GM21390 (cell line): ENCODE measurements at regions not wholly inside any gene's neighbourhood (a gene's known extent, or its start where the extent isn't known, plus 50 kb on each side); places are given as distances from the start of the nearest gene placed in this dataset.
A peak's percentile ranks its signal among the peaks of the same experiment; 100 is the strongest.
"Not testable (repeated sequence)": the region's sequence is repeated elsewhere in the genome, so short reads cannot be mapped to it uniquely, and the experiment has no call there.

Source experiments
- ATAC-seq: cut with Tn5 transposase; IDR thresholded peaks from one replicate; pipeline ENCODE4 v1.9.1; 2021; ENCODE audit not compliant: unreplicated experiment

DNA sequence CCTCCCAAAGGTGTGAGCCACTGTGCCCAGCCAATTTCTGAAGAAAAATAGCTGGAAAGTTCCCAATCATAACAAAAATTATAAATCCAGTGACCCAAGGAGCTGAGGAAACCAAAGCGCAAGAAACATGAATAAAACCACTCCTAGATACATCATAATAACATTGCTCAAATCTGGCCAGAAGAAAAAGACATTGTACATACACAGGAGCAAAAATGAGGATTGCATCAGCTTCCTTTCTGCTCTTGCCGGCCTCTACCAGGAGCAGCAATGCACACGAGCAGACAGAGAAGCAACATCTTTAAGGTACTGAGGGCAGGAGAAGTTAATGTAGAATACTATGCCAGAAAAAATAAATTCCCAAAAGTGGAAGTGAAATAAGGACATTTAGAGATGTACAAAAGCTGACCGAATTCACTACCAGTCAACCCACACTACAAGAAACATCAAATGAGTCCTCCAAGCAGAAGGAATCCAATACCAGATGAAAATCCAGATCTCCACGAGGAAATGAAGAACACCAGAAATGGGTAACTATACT lies 127.0 kb upstream of the NBPF11 start:
- not testable (repeated sequence) for ATAC-seq

DNA sequence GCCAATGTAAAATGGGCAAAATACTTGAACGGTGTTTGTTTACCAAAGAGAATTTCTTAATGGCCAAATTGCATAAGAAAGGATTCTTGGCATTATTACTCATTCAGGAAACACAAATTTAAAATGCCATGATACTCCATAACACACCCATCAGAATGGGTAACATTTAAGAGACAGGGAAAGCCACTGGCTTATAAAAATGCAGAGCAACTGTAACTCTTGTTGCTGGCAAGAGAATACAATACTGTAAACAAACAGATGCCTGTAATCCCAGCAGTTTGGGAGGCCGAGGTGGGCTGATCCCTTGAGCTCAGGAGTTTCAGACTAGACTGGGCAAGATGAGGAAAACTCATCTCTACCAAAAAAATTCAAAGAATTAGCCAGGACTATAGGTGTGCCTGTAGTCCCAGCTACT lies 125.8 kb upstream of the NBPF11 start:
- not testable (repeated sequence) for ATAC-seq

DNA sequence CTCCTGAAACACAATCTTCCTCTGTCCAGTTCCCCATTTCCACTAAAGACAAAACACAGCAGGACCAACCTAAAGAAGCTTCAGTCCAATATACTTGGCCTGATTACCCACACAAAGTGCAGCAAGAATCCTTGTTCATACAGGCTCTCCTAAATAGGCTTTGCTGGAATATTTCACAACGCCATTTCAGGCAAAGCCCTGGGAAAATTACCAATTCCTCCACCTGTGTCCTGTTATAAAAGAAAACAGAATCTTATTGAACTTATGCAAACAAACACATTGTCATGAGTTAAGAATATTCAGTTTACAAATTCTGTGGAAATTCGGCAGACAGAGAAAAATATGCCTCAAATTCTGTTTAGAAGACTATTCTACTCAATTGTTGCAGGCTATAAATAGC lies 115.0 kb upstream of the NBPF11 start:
- not testable (repeated sequence) for ATAC-seq

DNA sequence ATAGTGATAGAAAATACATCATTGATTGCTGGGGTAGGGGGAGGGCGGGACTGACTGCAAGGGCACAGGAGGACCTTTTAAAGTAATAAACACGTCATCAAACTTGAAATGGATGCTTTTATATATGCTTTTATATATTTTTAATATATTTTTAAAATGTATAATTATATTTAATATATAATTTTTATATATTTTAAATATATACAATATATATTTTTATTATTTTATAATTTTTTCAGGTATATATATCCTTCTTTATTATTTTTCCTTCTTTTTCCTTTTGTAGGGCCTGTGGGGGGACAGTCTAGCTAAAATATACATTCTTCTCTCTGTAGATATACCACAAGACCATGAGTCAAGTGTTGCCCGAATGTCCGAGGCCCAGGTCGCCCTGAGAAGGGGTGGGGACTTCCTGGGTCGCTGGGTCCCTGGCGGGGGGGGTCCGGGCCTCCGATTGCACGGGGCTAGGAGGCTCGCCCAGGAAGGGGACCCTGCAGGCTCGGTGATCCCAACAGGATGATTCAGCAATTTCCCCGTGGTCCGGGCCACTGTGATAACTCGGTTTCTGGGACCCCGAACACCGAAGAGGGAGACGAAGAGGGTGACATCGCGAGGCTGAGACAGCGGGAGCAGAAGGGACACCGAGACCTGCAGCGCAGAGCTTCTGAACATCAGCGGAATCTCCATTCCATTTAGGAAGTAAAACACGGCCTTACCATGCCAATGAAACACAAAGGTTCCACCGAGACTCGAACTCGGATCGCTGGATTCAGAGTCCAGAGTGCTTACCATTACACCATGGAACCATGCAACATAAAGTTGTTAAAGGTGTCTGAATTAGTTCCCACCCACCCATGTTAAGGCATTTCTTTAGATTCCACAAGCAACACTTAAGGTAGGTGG lies 112.5 kb upstream of the NBPF11 start:
- no peak for ATAC-seq

DNA sequence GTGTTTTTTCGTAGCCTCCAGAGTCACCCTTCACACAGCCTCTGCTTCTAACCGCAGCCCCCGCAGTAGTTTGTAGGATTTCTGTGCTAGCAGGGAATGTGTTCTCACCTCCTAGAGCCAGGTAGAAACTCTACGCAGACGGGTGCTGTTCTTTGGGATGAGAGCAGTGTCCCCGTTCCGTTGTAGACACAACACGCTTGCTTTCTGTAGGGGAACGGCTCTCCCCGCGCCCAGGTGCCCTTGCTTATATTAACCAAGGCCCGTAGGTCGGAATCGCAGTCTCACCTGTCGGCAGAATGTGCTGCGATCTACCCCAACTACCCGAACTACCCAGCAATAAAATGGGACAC lies 111.8 kb upstream of the NBPF11 start:
- no peak for ATAC-seq

DNA sequence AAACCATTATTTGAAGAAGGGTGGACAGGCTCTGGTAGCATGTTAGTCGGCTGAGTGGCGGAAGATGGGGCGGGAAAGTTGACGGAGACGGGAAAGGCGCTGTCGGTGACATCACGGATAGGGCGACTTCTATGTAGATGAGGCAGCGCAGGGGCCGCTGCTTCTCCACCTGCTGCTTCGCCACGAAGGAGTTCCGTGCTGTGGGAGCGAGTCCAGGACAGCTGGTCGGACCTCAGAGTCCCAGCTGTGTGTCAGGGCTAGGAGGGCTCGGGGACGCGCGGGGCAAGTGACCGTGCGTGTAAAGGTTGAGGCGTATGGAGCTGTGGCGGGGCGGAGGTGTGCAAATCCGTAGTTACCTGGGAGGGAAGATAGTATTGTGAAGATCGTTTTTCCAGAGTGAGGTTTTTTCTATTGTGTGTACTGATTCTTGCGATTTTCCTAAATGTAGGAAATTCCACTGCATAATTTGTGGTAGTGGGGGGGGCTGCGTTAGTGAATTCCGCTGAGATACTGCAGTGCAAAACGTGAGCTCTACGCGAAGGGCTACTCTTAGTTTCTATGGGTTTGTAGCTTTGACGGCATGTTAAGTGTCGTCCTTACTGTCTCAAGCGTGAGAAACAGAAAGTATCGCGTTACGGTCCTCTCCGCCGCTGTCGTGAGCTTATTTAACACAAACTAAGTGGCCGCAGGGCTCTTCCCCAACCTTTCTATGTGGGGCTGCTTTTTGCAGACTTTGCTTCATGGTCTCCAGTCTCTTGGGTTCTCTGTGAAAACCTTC lies 111.2 kb upstream of the NBPF11 start:
- ATAC-seq = peak; percentile 82

DNA sequence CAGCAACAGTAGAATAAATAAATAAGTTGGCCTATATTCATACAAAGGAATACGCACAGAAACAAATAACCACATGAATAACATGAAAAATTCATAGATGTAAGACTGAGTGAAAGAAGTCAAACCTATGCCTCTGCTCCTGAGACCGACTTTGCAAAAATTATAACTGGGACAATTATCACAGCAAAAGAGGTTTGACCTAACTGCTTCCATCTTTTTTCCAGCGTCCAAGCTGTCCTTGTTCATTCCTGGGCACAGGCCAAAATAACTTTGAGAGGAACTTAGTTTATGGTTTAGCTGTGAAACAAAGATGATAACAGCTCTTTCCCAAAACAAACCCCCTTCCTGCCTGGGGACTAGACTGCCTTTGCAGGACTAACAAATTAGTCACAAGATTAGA lies 109.6 kb upstream of the NBPF11 start:
- not testable (repeated sequence) for ATAC-seq

DNA sequence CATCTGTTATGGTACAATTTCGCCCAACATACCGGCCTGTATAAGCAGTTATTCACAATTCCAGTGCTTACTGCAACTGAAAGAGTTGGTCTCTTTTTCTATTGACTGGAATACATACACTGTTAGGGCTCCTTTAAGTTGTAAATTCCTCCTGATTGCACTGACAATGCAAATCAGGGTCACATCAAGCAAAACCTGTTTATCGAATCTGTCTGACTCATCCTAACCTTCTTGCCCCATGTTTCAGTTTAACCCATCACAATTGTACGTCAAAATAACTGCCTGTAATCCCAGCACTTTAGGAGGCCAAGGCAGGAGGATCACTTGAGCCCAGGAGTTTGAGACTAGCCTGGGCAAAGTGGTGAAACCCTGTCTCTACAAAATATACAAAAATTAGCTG lies 105.8 kb upstream of the NBPF11 start:
- not testable (repeated sequence) for ATAC-seq

DNA sequence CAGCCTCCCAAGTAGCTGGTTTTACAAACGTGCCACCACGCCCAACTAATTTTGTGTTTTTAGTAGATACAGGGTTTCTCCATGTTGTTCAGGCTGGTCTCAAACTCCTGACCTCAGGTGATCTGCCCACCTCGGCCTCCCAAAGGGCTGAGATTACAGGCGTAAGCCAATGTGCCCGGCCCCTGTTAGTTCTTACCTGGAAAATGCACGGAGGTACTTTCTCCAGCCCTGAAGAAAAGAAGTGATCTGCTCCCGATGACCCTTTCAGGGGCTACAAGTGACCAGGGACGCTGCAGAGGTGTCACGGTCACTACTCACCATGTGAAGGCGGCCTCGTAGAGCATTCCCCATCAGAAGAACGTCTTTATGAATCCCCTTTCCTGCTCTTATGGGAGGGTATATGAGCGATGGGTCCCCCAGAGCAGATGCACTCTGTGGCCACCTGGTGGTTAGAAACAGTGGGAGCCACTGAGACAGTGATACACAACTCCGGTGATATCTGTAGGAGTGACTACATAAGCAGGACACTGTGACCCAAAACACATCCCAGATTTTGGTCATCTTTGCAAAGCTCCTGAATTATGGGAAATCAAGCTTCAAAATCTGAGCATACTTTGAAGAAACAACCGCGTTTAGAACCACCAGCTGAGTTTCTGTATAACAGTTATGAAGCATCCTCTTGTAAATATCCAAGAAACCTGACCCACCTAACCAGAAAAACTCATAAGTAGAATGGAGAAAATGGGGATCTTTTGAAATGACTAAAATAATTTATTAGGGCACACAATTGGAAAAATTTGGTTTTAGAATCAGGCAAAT lies 102.7 kb upstream of the NBPF11 start:
- not testable (repeated sequence) for ATAC-seq

DNA sequence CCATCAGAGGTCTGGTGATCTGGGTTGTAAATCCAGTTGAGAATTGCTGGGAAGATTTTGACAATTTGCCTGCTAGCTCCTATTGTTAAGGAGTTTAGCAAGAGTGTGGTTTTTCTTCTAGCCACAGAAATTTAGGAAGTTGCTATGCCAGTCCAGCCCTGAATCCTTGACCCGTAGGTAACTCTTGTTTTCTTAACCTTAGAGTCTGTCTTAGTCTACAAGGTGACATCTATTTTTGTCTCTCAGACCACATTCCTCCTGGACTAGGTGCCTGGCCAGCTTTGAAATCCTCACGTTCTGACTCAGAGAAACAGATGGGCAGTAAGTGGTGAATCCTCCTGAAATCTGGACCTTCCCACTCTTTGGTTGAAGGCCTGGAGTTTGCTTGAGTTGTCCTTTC lies 101.7 kb upstream of the NBPF11 start:
- not testable (repeated sequence) for ATAC-seq

DNA sequence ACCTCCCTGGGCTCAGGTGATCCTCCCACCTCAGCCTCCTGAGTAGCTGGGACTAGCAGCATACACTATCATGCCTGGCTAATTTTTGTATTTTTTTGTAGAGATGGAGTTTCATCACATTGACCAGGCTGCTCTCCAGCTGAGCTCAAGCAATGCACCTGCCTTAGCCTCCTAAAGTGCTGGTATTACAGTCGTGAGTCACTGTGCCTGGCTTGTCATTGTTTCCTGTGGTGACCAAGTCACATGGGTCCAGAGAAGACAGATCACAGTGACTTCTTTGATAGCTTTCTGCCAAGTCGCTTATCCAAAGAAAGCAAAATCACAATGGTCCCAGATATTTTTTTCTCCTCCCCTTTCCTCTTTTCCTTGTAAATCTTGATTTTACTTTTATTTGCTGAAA lies 96.7 kb upstream of the NBPF11 start:
- ATAC-seq = not testable (repeated sequence)

DNA sequence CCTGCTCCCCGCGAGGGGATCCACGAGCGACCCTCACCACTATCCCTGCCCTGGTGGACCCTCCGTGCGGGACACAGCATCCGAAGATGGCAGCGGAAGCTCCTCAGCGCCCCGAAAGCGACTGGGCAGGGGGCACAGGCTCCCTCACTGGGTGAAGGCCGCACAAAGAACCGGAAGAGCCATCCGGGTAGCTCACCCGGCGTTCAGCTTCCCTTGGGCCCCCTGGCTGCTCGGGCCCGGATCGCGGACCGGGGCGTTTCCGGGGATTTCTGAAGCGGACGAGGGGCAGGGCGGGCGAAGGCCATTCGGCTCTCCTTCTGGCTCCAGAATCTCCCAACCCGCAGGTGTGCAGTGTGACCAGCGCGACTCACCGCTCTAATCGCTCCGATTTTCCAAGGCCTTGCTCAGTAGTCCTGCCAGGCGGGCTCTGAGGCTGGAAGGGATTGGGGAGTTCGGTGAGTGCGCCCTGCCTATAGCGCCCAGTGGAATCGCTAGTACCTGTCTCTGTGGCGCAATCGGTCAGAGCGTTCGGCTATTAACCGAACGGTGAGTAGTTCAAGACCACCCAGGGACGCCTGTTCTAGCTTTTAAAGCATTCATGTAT lies 94.3 kb upstream of the NBPF11 start:
- not testable (repeated sequence) for ATAC-seq

DNA sequence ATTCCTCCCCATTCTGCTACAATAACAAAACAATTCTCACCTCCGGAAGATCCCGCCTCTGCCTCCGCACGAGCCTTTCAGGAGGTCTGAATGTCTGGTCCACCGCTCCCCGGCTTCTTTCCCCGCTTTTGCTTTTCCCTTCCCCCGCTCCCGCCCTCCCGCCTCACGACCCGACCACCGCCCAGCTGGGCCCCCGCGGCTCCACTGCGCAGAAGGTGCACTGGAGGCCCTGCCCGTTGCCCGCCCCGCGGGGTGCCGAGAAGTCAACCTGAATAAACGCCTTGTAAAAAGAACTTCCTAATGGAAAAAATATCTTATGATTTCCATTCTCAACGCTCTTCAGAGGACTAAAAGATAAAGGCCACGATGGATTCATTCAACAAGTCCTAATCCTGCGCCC lies 93.8 kb upstream of the NBPF11 start:
- ATAC-seq = not testable (repeated sequence)

DNA sequence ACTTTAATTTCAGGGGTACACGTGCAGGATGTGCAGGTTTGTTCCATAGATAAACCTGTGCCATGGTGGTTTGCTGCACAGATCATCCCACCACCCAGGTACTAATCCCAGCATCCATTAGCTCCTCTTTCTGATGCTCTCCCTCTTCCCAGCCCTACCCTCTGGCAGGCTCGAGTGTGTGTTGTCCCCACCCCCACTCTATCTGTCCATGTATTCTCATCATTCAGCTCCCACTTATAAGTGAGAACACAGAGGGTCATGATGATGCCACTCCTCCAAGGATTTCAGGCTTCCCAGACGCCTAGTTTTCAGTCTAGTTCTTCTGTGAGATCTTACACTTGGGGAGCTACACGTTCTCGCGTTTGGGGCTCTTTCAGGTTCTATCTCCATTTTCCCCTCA lies 93.4 kb upstream of the NBPF11 start:
- ATAC-seq = not testable (repeated sequence)

DNA sequence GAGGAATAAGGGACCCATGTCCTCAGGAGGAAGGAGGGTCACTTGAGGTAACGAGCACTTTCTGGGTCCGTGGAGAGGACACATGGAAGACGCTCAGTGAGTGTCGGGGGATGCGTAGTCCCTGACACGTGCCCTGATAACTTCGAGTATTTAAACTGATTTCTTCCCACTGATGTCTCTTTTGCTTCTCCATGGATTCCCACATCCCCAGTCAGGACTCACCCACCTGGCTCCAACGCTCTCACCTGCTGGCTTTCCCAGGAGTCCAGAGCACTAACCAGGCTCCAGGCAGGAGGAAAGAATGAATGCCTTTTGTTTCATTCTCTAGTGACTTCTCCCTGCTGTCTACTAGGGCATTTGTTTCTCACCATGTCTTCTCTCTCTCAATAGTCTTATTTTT lies 81.2 kb upstream of the NBPF11 start:
- not testable (repeated sequence) for ATAC-seq

DNA sequence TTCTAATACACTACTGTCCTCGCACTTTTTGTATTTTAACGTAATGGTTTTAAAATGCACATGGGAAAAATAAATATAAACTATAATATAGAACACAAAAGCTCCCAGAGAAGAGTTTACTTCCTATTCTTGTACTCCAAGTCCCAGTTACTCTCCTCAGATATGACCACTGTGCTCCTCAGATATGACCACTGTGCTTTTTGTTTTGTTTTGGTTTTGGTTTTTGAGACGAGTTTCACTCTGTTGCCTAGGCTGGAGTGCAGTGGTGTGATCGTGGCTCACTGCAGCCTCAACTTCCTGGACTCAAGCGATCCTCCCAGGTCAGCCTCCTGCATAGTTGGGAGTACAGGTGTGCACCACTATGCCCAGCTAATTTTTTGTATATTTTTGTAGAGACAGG lies 76.8 kb upstream of the NBPF11 start:
- ATAC-seq = not testable (repeated sequence)

DNA sequence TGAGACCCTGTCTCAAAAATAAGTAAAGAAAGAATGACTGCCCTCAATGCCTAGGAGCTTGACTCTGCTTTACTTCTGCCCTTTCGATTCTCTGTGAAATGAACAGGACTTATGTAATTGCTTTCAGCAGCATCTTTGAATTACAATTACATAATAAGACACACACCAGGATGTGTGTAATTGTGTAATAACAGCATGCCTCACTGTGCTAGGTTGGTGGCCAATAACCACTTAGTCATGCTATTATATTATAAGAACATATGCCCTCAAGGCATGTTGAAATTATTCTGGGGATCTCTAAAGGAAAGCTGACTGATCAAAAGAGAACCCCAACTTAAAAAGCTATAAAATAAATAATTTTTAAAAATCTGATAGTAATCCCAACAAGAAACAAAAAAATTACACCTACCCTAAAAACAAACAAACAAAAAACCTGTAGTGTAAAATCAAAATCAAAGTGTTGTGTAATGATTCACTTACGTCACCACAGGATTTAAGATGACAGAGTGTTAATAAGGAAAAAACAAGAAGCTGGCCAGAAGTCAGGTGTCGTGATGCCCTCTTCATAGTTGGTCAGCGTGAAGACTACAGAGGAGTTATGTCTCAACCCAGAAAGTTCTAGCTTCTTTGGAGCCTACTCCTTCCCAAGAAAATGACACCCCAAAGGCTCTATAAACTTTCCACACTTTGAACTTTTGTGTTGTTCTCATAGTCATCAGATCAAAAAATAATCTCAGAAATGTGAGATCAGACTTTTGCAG lies 70.5 kb upstream of the NBPF11 start:
- not testable (repeated sequence) for ATAC-seq

DNA sequence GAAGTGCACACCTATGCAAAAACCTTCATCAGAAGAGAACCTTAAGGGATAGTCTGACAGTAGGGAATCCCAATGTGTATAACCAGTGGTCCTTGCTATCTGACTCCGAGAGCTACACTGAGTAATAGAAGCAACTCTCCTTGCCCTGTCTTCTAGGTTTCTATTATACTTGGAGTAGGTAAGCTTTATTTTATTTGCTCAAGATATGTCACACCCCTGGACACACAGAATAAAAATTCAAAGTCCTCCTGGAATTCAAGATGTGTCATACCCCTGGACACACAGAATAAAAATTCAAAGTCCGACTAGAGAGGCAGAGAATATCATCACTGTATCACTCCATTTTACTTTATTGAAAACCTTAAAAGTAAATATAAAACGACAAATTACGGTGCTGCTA lies 69.5 kb upstream of the NBPF11 start:
- ATAC-seq = not testable (repeated sequence)

DNA sequence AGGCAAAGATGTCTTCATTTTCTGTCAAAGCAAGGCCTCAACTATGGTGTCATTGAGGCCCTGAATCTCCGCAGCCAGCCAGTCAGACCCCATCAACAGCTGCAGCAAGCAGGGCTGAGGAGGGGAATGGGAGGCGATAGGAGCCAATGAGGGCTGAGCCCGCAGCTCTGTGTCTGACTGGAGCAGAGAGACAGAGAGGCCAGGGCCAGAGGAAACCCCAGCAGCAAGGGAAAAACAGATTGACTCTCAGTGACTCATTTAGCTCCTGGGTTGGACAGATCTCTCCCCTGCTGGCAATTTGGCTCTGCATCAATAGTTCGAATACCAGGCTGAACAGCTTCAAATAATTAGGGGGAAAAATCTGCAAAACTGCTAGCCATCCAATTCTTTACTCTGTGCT lies 67.1 kb upstream of the NBPF11 start:
- not testable (repeated sequence) for ATAC-seq

DNA sequence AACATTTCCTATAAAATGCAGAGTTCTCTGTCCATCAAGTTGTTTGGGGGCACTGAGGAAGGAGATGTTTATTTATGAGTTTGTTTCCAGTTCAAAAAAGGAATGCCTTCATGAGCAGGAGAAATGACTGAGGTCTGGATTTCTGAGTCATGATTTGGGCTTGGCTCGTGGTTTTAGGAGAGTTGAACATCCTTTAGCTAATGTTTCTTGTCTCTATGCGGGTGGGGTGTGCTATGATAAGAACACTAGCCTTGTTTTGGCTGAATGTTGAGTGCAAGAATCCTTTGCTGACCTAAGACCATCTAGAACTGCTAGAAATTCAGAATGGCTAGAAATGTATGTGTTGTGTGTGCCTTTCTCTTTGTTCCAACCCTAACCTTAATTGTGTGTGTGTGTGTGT lies 59.1 kb upstream of the NBPF11 start:
- ATAC-seq = not testable (repeated sequence)
